ENCODE measurements at regions not wholly inside any gene's neighbourhood (a gene's known extent, or its start where the extent isn't known, plus 50 kb on each side); places are given as distances from the start of the nearest gene placed in this dataset.
A peak's percentile ranks its signal among the peaks of the same experiment; 100 is the strongest.

DNA sequence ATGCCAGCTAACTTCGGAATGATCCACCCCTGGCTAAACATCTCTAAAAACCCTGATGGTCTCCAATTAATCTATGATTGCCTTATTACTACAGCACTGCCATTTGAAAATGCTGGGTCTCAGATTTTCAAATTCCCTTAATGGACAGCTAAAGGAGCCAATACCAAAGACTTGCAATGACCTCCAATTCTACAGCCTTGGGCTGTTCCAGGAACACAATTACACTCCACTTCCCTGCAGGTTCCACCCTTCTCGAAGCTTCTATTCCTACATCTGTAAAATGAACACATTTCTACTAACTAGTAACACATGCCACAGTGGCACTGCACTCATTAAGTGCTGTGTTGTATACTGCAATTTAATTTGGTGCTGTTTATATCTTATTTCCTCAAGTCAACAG is 85.7 kb upstream of the AK4 start:
- Histone ChIP-seq H3K9ac (no peak overlapping the region), H4K20me1 (ENCODE audit: insufficient read depth) (no peaks in the 10 kb centered on the region), H3K9me3 (ENCODE audit: low read depth) (no peaks in the 10 kb centered on the region), H3K4me2 (ENCODE audit: unreplicated experiment) (no peak overlapping the region), H3K79me2 (ENCODE audit: insufficient read depth) (peaks cover 13% of the 10 kb centered on the region), H3K27ac (no peak overlapping the region), H2AFZ (no peak overlapping the region), H3K36me3 (ENCODE audit: low read depth) (0 out of 2 replicates have a peak, but pooled peaks cover 5% of the 10 kb centered on the region), H3K4me1 (ENCODE audit: insufficient read depth) (peaks cover 18% of the 10 kb centered on the region), H3F3A (ENCODE audit: insufficient read depth) (no peaks in the 10 kb centered on the region; the same call in none of the 2 replicates), H3K27me3 (replicated peaks; ENCODE audit: insufficient read depth) (no peaks in the 10 kb centered on the region), H3K9me2 (ENCODE audit: insufficient read depth) (no peaks in the 10 kb centered on the region), H3K4me3 (no peak overlapping the region)
- no peak for DNase-seq
- TF ChIP-seq EZH2 (IDR thresholded peaks at IDR 0.05; ENCODE audit: insufficient read depth, poor library complexity, severe bottlenecking) (no peak), EZH2phosphoT487 (IDR thresholded peaks at IDR 0.05; ENCODE audit: insufficient read depth, low read depth) (no peak)
- 25 to 29% methylated on average over 2 of the region's 2 CpGs for WGBS, 2 experiments (ENCODE audit: low coverage in 1 of 2, low lambda C conversion rate in 2 of 2, missing lambda C conversion rate in 2 of 2)
- in situ Hi-C loops (cut with MboI): loop anchor here (25.0 kb wide), 1 partner anchor 150 kb away; no protein-coding TSS in a partner anchor

DNA sequence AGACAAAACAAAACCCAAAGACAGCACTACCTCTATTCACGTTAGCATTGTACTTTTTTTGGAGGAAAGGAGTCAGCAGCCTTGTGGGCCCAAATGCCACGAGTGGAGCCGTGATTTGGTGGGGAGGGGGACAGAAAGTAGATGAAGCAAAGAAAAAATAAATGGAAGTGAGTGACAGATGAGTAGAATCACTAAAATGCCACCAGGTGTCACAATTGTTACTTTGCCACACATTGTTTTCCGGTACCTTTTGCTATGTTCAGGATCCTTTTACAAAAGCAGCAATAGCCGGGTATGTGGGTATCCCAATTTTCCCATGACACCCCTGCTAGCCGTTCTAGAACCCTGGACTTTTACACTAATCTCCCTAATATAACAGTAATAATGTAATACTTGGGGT is 85.0 kb upstream of the AK4 start:
- no peak overlapping the region for H3K4me3 ChIP-seq
- no peak overlapping the region for H3K4me2 ChIP-seq (ENCODE audit: unreplicated experiment)
- TF ChIP-seq EZH2 (IDR thresholded peaks at IDR 0.05; ENCODE audit: insufficient read depth, poor library complexity, severe bottlenecking) (no peak), EZH2phosphoT487 (IDR thresholded peaks at IDR 0.05; ENCODE audit: insufficient read depth, low read depth) (no peak)
- H3K27ac ChIP-seq: no peak overlapping the region
- 75 to 78% methylated on average over 6 of the region's 6 CpGs for WGBS, 2 experiments (ENCODE audit: low coverage in 1 of 2, low lambda C conversion rate in 2 of 2, missing lambda C conversion rate in 2 of 2)
- in situ Hi-C loops (cut with MboI): loop anchor here (25.0 kb wide), 1 partner anchor 149 kb away; no protein-coding TSS in a partner anchor
- peaks cover 18% of the 10 kb centered on the region for H3K4me1 ChIP-seq (ENCODE audit: insufficient read depth)
- H3K27me3 ChIP-seq (replicated peaks; ENCODE audit: insufficient read depth): no peaks in the 10 kb centered on the region
- H3K36me3 ChIP-seq (ENCODE audit: low read depth): 0 out of 2 replicates have a peak, but pooled peaks cover 1% of the 10 kb centered on the region
- H3K9me3 ChIP-seq (ENCODE audit: low read depth): no peaks in the 10 kb centered on the region
- no peaks in the 10 kb centered on the region for H4K20me1 ChIP-seq (ENCODE audit: insufficient read depth)
- H3K79me2 ChIP-seq (ENCODE audit: insufficient read depth): peaks cover 13% of the 10 kb centered on the region
- no peak for DNase-seq
- no peaks in the 10 kb centered on the region; the same call in none of the 2 replicates for H3F3A ChIP-seq (ENCODE audit: insufficient read depth)
- no peak overlapping the region for H2AFZ ChIP-seq
- H3K9ac ChIP-seq: no peak overlapping the region
- H3K9me2 ChIP-seq (ENCODE audit: insufficient read depth): no peaks in the 10 kb centered on the region

DNA sequence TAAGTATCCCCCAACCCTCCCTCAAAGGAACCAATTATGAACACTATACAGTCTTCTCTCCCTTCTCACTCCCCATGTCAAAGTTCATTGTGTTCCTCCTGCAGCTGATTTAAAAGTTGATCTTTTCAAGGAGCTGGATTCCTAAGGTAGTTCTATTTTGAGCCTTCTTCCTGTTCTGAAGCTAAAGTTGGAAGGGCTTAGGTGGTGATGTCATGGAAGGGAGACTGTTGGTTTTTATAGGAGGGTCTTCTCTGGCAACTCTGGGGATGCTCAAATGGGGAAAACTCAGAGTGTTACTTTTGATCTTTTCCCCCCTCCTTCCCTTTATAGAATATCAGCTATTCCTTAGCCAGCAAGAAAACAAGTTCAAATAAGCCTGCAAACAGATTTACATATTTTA is 83.0 kb upstream of the AK4 start:
- in situ Hi-C loops (cut with MboI): loop anchor here (25.0 kb wide), 1 partner anchor 147 kb away; no protein-coding TSS in a partner anchor
- no peak for TF ChIP-seq EZH2 (IDR thresholded peaks at IDR 0.05; ENCODE audit: insufficient read depth, poor library complexity, severe bottlenecking)
- Histone ChIP-seq H3K9me2 (ENCODE audit: insufficient read depth) (no peaks in the 10 kb centered on the region), H3K36me3 (ENCODE audit: low read depth) (no peaks in the 10 kb centered on the region), H3K4me3 (0 out of 2 replicates have a peak overlapping the region, but pooled peaks have one; percentile 84), H3F3A (ENCODE audit: insufficient read depth) (peaks cover under 1% of the 10 kb centered on the region), H3K4me1 (ENCODE audit: insufficient read depth) (peaks cover 21% of the 10 kb centered on the region), H2AFZ (no peak overlapping the region), H4K20me1 (ENCODE audit: insufficient read depth) (no peaks in the 10 kb centered on the region), H3K79me2 (ENCODE audit: insufficient read depth) (peaks cover 13% of the 10 kb centered on the region), H3K27me3 (replicated peaks; ENCODE audit: insufficient read depth) (no peaks in the 10 kb centered on the region), H3K9ac (no peak overlapping the region), H3K4me2 (ENCODE audit: unreplicated experiment) (peak overlapping the region; percentile 82), H3K9me3 (ENCODE audit: low read depth) (no peaks in the 10 kb centered on the region), H3K27ac (no peak overlapping the region)
- no peak for DNase-seq

DNA sequence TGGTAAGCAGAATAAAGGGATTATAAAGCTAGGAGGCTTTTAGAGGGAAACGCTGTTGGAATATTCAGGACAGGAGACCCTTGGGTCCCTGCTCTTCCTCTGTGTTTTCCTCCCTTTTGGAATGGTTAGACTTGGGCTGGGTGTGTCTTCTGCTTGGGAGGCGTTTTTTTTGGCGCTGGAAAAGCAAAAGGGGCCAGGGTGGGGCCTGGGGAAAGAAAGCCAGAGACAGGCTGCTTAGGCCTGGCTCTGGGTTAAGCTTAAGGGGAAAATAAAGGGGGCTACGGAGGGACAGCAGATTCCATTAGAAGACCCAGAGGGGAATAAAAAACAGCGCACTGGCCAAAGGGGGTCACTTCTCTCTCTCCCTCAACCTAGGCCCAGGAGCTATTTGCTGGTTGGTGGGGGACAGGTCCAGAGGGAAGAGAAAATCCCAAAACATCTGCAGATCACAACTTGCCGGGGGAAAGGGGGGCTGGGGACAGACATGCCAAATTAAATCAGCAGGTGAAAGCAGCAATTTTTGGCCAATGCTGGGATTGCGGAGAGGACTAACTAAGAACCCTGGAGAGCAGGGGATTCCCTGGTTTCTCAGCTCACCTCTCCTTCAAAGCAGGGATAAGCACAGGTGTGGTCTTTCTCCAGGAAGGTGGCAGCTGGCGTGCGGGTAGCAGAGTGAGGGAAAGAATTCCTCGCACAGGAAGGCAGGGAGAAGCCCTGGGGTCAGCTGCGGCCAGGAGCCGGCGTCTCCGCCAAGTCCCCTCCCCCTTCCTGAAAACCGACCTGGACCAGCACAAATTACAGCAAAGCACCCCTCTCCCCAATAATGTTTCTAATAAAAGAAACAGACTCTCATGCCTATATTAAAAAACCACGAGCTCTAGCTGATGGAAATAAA is 82.2 kb upstream of the AK4 start:
- H2AFZ ChIP-seq: peak overlapping the region; percentile 85
- 12 to 13% methylated on average over 16 of the region's 16 CpGs for whole genome bisulfite sequencing, 2 experiments (ENCODE audit: low coverage in 1 of 2, low lambda C conversion rate in 2 of 2, missing lambda C conversion rate in 2 of 2)
- H3K4me2 ChIP-seq (ENCODE audit: unreplicated experiment): peak overlapping the region; percentile 82
- H3K27ac ChIP-seq: 0 out of 2 replicates have a peak overlapping the region, but pooled peaks have one; percentile 68
- no peaks in the 10 kb centered on the region for H4K20me1 ChIP-seq (ENCODE audit: insufficient read depth)
- peaks cover 13% of the 10 kb centered on the region for H3K79me2 ChIP-seq (ENCODE audit: insufficient read depth)
- peaks cover 15% of the 10 kb centered on the region; the same call in 1 of the 2 replicates for H3K4me1 ChIP-seq (ENCODE audit: insufficient read depth)
- H3K9ac ChIP-seq: peak overlapping the region; percentile 92
- H3F3A ChIP-seq (ENCODE audit: insufficient read depth): peaks cover 6% of the 10 kb centered on the region
- H3K4me3 ChIP-seq: peak overlapping the region; percentile 84
- peak; percentile 13 for DNase-seq
- H3K9me3 ChIP-seq (ENCODE audit: low read depth): no peaks in the 10 kb centered on the region
- TF ChIP-seq EZH2 (IDR thresholded peaks at IDR 0.05; ENCODE audit: insufficient read depth, poor library complexity, severe bottlenecking): no peak
- no peak for TF ChIP-seq EZH2phosphoT487 (IDR thresholded peaks at IDR 0.05; ENCODE audit: insufficient read depth, low read depth)
- H3K36me3 ChIP-seq (ENCODE audit: low read depth): no peaks in the 10 kb centered on the region
- in situ Hi-C loops (cut with MboI): loop anchor here (25.0 kb wide), 1 partner anchor 147 kb away; no protein-coding TSS in a partner anchor
- no peaks in the 10 kb centered on the region for H3K27me3 ChIP-seq (replicated peaks; ENCODE audit: insufficient read depth)
- H3K9me2 ChIP-seq (ENCODE audit: insufficient read depth): no peaks in the 10 kb centered on the region

Data from GM23248 (cell line).